Jurkat, Clone E6-1 (cell line): ENCODE measurements at regions not wholly inside any gene's neighbourhood (a gene's known extent, or its start where the extent isn't known, plus 50 kb on each side); places are given as distances from the start of the nearest gene placed in this dataset.

Source experiments
- DNase-seq: peaks from one replicate; pipeline ENCODE4 v3.0.0-alpha.2; 2011; ENCODE audit warnings: low read depth, low spot score
- H3K4me3 ChIP-seq: 2 replicates; pipeline ENCODE4 v1.5.1; 2011; ENCODE audit warnings: mild to moderate bottlenecking, low read length, control low read depth, moderate library complexity

GRCh38 chr12:77777274-77777673, 53.4 kb upstream of the NAV3 start:
- no peak overlapping the region for H3K4me3 ChIP-seq
- DNase-seq, result no peak

- no peak overlapping the region for H3K4me3 ChIP-seq
- no peak for DNase-seq
These were observed 55.9 kb upstream of the NAV3 start for GRCh38 chr12:77774761-77775160.

- H3K4me3 ChIP-seq, result no peak overlapping the region
- no peak for DNase-seq
These were observed 57.9 kb upstream of the NAV3 start for GRCh38 chr12:77772676-77773298.

GRCh38 chr12:77768558-77768957, 62.1 kb upstream of the NAV3 start:
- no peak overlapping the region for H3K4me3 ChIP-seq
- no peak for DNase-seq

DNA sequence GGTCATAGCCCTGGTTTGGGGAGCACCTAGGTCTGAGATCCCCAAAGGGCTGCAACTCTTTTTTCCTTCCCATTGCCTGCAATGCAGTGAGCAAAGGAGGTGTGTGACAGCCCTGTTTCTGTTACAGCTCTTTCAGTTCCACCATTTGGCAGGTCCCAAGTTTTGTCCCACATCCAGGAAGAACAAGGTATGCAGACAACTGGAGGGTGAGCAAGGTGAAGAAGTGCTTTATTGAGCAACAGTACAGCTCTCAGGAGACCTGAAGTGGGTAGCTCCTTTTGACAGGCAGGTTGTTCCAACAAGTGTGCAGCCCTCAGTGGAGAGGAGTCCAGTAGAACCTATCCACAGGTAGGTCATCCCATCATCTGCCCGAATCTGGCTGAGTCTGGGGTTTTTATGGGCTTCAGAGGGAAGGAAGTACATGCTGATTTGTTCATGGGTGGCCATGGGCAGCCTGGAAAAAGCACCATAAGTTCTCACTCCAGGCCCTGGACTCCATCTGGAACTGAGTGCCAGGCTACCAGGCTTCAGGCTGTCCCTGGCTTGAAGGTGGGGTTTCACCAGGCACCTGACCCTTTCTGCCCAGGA, 62.8 kb upstream of the NAV3 start:
- no peak for DNase-seq

DNA sequence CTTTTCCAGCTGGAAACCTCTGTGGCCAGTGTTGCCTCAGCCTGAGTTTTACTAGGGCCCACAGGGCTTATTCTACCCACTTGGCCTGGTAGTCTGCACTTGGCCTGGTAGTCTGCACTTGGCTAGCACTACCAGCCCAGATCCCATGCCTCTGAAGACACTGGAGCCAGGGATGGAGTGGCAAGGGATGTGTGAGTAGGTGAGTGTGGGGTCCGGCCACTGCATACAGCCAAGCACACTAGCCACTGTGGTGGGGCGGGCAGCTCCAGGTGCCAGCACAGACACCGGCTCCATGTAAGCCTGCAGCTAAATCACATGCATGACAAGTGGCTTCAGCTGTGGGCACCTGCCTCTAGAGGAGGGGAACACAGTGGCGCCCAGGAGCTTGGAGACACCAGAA, 63.4 kb upstream of the NAV3 start:
- no peak overlapping the region for H3K4me3 ChIP-seq
- no peak for DNase-seq

More for the DNA sequence above, 62.8 kb upstream of the NAV3 start:
- H3K4me3 ChIP-seq, result no peak overlapping the region

- DNase-seq, result no peak
- no peak overlapping the region for H3K4me3 ChIP-seq
These were observed 64.5 kb upstream of the NAV3 start for GRCh38 chr12:77766224-77766623.

GRCh38 chr12:77761286-77761685, 69.4 kb upstream of the NAV3 start:
- no peak for DNase-seq
- no peak overlapping the region for H3K4me3 ChIP-seq

DNA sequence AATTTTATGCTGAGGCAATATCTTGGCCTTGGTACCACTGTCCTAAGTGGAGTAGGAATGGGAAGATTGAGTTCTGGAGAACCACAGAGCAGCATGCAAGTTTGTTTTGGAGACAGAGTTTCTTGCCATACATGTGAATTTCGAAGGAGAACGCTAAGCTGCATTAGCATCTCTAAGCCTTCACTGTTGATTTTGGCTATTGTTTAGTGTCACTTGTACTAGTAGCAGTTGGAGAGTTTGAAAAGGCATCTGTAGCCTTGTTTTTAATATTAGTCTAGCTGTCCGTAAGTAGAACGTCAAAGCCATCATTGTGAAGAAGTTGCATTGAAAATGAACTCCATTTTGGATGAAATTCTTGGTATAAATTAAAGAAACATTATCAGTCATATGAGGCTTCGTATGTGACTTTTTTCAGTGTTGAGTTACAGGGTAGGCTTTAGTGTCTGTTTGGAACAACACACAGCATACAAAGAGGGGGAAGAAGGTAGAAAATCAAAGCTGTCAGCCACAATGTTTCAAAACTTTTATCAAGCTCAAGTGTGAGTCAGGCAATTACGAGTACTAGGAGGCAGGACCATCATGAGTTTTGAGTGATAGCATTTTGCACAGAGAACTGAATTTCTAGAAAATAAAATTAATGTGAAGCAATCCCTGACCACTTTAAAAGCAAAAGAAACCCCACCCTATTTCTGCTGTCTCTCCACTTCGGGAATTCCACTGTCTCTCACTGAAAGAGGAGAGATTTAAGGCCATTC, 70.2 kb upstream of the NAV3 start:
- DNase-seq, result no peak

GRCh38 chr12:77754086-77754485, 76.6 kb upstream of the NAV3 start:
- no peak for DNase-seq
- H3K4me3 ChIP-seq, result no peak overlapping the region

More for the DNA sequence above, 70.2 kb upstream of the NAV3 start:
- no peak overlapping the region for H3K4me3 ChIP-seq

- no peak overlapping the region for H3K4me3 ChIP-seq
- DNase-seq, result no peak
These were observed 78.8 kb upstream of the NAV3 start for GRCh38 chr12:77751939-77752338.

DNA sequence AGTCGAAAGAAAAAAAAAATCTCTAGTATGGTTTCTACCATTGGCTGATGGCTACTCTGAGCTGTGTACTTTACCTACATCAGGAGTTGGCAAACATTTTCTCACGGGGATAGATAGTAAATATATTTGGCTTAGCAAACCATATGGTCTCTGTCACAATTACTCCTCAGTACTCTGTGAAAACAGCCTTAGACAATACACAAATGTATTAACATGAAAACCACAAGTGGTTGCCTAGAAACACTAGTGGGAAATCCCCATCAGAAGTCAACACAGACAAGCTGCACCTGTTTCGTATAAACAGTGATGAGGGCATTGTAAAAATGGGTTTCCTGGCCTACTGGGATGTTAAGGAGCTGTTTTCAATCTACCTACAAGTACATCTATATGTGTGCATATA, 84.6 kb upstream of the NAV3 start:
- peak; percentile 18 for DNase-seq
- H3K4me3 ChIP-seq, result no peak overlapping the region

- DNase-seq, result no peak
- no peak overlapping the region for H3K4me3 ChIP-seq
These were observed 85.1 kb upstream of the NAV3 start for GRCh38 chr12:77745624-77746023.

DNA sequence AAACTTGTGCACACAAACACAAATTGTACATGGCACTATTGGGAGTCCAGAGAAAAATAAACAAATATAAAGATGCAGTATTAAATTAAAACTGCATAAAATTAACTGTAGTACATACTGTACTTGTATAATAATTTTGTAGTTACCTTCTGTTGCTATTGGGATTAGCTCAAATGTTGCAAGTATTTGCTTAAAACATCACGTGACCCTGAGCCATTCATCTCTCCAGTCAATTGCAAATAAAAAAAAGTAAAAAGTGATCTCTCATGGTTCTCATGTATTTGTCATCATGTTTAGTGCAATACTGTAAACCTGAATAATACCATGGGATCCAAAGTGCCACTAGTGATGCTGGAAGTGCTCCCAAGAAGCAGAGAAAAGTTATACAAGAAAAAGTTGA, 88.1 kb upstream of the NAV3 start:
- H3K4me3 ChIP-seq, result no peak overlapping the region
- no peak for DNase-seq

DNA sequence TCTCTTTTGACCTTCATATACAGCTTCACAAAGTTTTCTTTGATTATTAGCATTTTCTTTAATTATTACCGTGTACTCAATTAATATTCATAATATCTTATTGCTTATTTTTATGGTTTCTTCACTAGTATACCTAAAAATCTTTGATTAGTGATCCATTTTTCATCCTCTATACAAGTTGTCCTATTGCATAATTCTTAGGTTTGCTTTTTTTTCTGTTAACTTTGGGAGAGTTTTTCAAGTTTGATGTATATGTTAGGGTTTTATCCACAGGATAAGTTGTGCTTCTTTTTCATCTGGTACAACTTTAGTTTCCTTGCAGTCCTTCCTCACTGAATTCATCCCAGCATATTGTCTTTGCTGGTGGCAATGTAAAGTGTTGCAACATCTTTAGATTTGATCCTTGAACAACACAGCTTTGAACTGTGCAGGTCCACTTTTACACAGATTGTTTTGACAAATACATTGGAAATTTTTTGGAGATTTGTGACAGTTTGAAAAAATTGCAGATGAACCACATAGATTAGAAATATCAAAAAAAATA, 88.6 kb upstream of the NAV3 start:
- no peak overlapping the region for H3K4me3 ChIP-seq

DNA sequence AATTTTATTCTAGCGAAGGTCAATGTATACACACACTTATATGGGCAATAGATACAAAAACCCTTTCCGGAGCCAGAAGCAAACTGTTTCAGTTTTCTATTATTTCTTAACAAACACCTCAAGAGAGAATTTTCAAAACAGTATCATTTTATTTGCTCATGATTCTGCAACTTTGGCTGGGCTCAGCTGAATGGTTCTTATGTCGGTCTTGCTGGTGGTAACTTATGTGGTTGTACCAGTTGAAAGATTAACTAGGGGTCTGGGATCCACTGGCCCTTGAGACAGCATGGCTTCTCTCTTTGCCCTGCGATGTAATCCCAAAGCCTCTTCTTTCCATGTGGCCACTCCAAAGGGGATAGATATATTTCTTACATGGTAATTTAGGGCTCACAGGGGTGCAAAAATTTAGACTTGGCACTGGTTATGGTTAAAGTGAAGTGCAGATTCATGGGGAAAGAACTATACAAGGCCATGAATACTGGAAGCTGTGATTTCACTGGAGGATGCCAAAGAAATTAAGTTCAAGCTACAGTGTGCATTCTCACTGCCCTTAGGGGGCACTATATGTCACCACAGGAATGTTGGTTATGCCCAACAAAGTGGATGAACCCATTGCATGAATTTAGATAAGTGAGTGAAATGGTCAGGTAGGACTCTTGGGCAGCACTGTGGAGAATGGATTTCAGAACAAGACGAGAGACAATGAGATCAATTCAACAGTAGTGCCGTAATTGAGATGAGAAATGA, 94.3 kb upstream of the NAV3 start:
- H3K4me3 ChIP-seq, result no peak overlapping the region
- no peak for DNase-seq

More for the DNA sequence above, 88.6 kb upstream of the NAV3 start:
- DNase-seq, result no peak

DNA sequence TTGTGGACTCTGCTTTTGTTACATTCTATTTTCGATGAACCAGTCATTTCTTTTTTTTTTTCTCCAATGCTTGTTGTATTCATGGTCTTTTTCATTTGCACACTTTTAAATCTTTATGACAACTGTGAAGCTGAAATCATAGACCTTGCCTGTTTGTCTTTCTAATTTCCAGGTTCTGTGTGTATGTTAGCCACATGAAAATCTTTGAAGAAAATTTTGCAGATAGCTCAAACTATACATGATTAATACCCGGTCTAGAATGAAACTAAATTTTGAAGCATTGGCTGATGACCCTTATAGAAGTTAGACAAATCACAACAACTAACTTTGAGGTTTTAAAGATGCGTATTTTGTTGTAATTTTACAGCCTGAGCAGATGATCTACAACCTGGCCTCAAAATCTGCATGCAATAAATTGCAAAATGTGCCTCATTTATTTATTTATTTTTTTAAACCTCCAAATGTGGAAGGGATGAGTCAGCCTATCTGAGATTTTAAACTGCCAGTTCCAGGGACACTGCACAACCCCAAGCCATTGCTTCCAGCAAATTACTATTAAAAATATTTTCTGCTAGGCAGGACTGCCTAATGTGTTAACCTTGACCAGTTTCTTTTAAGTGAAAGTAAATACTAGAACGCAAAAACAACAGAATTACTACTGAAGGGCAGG, 96.3 kb upstream of the NAV3 start:
- no peak overlapping the region for H3K4me3 ChIP-seq
- no peak for DNase-seq

DNA sequence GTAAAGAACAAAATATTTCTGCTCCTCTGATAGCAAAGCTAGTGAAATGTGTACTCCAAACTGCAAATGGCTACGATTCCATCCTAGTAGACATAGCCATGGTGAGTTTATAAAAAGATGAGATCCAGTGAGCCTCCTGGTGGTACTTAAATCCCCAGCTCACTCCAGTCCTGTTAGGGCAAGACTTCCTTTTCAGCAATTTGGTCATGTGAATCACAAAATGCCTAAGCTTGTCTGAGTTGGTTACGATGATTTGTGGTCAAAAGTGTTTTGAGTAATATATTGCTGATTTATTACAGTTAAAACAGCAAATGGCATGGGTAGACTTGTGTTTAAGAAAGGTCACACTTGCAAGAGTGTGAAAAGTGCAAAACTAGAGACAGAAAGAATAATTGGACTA, 102.7 kb upstream of the NAV3 start:
- H3K4me3 ChIP-seq, result no peak overlapping the region
- DNase-seq, result no peak

DNA sequence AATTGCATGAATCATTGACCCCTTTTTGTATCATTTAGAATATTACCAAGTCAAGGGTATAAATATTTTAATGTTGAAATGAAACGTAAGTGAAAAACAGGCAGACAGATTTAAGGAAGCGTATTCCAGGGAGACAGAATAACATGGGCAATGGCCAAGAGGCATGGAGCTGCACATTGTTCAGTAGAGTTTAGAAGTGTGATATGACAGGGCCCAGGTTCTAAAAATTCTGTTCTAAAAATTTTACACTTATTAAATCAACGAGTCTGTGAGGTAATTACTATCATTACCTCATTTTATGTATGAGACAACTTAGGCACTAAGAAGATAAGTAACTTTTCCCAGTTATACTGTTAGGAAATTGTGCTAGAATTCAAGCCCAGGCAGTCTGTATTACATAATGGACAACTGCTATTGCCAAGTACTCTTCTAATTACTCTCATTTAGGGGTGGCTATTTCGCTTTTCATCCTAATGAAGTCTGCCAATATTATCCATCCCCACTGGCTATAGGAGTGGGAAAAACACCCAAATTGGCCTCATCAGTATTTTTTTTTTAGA, 103.2 kb upstream of the NAV3 start:
- no peak for DNase-seq
- H3K4me3 ChIP-seq, result no peak overlapping the region
